SK-N-SH (cell line): ENCODE measurements at regions not wholly inside any gene's neighbourhood (a gene's known extent, or its start where the extent isn't known, plus 50 kb on each side); places are given as distances from the start of the nearest gene placed in this dataset.
"Not testable (repeated sequence)": the region's sequence is repeated elsewhere in the genome, so short reads cannot be mapped to it uniquely, and the experiment has no call there.

Source experiments
- CHD2 ChIP-seq: fragments of 150-350 bp; IDR thresholded peaks from 2 replicates; pipeline ENCODE4 v1.6.1; 2018; ENCODE audit warnings: low read length; ENCODE audit not compliant: partially characterized antibody
- CTCF ChIP-seq: fragments of 200-600 bp; sonication (generic); IDR thresholded peaks from 2 replicates; pipeline ENCODE4 v1.6.1; 2017; ENCODE audit warnings: antibody characterized with exemption, mild to moderate bottlenecking, moderate library complexity
- FOXM1 ChIP-seq: IDR thresholded peaks from 2 replicates; pipeline ENCODE4 v1.4.0; 2012; ENCODE audit warnings: low read depth, mild to moderate bottlenecking
- NFIC ChIP-seq: IDR thresholded peaks from 2 replicates; pipeline ENCODE4 v1.4.0; 2012; ENCODE audit warnings: borderline replicate concordance
- POLR2AphosphoS5 ChIP-seq: IDR thresholded peaks from 2 replicates; pipeline ENCODE4 v1.6.1; 2012; ENCODE audit warnings: low read depth, low read length
- RAD21 ChIP-seq: IDR thresholded peaks from 2 replicates; pipeline ENCODE4 v1.6.1; 2012; ENCODE audit warnings: mild to moderate bottlenecking, low read length
- RCOR1 ChIP-seq: fragments of 150-350 bp; IDR thresholded peaks from 2 replicates; pipeline ENCODE4 v1.6.1; 2017; ENCODE audit warnings: antibody characterized with exemption, low read length
- REST ChIP-seq: IDR thresholded peaks from 2 replicates; pipeline ENCODE4 v1.6.1; 2012; ENCODE audit warnings: mild to moderate bottlenecking, low read depth, low read length, moderate library complexity
- SIN3A ChIP-seq: IDR thresholded peaks from 2 replicates; pipeline ENCODE4 v1.6.1; 2012; ENCODE audit warnings: low read depth, mild to moderate bottlenecking, low read length, moderate library complexity, borderline replicate concordance
- SMC3 ChIP-seq: IDR thresholded peaks from 2 replicates; pipeline ENCODE4 v1.6.1; 2012; ENCODE audit warnings: low read depth, low read length, improper control_type of control experiment
- TAF1 ChIP-seq: IDR thresholded peaks from 2 replicates; pipeline ENCODE4 v1.6.1; 2012; ENCODE audit warnings: low read depth, mild to moderate bottlenecking, low read length, moderate library complexity, borderline replicate concordance
- TF ChIP-seq, protein P1 (sequence below): IDR thresholded peaks from 2 replicates; pipeline ENCODE4; 2012

DNA sequence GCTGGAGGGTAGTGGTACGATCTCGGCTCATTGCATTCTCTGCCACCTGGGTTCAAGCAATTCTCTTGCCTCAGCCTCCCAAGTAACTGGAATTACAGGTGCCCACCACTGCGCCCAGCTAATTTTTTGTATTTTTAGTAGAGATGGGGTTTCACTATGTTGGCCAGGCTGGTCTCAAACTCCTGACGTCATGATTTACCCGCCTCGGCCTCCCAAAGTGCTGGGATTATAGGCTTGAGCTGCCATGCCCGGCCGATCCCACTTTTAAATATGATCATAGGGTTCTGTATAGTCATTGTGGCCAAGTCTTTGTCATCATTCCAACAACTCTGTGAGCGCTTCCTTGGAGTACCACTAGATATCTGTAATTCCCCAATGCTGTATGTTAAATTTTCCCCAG is 698.2 kb downstream of the EFNB2 start:
- TF ChIP-seq CTCF, RAD21, NFIC, POLR2AphosphoS5, REST, SMC3, TAF1, CHD2, RCOR1, SIN3A, FOXM1: not testable (repeated sequence)
- TF ChIP-seq, protein P1, sequence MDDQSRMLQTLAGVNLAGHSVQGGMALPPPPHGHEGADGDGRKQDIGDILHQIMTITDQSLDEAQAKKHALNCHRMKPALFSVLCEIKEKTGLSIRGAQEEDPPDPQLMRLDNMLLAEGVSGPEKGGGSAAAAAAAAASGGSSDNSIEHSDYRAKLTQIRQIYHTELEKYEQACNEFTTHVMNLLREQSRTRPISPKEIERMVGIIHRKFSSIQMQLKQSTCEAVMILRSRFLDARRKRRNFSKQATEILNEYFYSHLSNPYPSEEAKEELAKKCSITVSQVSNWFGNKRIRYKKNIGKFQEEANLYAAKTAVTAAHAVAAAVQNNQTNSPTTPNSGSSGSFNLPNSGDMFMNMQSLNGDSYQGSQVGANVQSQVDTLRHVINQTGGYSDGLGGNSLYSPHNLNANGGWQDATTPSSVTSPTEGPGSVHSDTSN = not testable (repeated sequence)
